B cell (primary cell): ENCODE measurements at regions not wholly inside any gene's neighbourhood (a gene's known extent, or its start where the extent isn't known, plus 50 kb on each side); places are given as distances from the start of the nearest gene placed in this dataset.

Source experiments
- CTCF ChIP-seq: fragments of 200-600 bp; IDR thresholded peaks from one replicate; pipeline ENCODE4 v1.8.0; 2022; ENCODE audit warnings: antibody characterized with exemption, mild to moderate bottlenecking
- EZH2 ChIP-seq: IDR thresholded peaks from 2 replicates; pipeline ENCODE4 v1.6.1; 2012; ENCODE audit warnings: borderline replicate concordance, low read depth, mild to moderate bottlenecking, moderate library complexity, low read length; ENCODE audit not compliant: insufficient read depth, poor library complexity, severe bottlenecking

- no peak for TF ChIP-seq CTCF
- no peak for TF ChIP-seq EZH2
These were observed 336.1 kb upstream of the SKOR2 start for GRCh38 chr18:47587587-47587986.
